H1 (cell line): ENCODE measurements at regions not wholly inside any gene's neighbourhood (a gene's known extent, or its start where the extent isn't known, plus 50 kb on each side); places are given as distances from the start of the nearest gene placed in this dataset.

Experiments
- CBX8 ChIP-seq: fragments of 300-800, 300-1000 bp; sonication (generic); IDR thresholded peaks from 2 replicates; pipeline ENCODE4 v1.7.1; 2016; ENCODE audit warnings: low read depth, low read length, borderline replicate concordance
- CTCF ChIP-seq, 3 experiments: IDR thresholded peaks; 1 replicate in 2 of 3; 2 replicates in 1 of 3; pipeline versions ENCODE4 v1.5.1 to v1.6.1; 2011; ENCODE audit warnings: low read length in 3 of 3, mild to moderate bottlenecking in 3 of 3, inconsistent platforms in 2 of 3, low read depth in 1 of 3, moderate library complexity in 1 of 3; ENCODE audit not compliant: insufficient read depth in 1 of 3; ENCODE audit errors: control extremely low read depth in 1 of 3
- EP300 ChIP-seq, 2 experiments: IDR thresholded peaks; 1 replicate in 1 of 2; 2 replicates in 1 of 2; pipeline ENCODE4 v1.6.1; 2011 to 2012; ENCODE audit warnings: low read depth in 2 of 2, low read length in 2 of 2, mild to moderate bottlenecking in 2 of 2, borderline replicate concordance in 1 of 2, inconsistent platforms in 1 of 2, moderate library complexity in 1 of 2
- JUN ChIP-seq: IDR thresholded peaks from 2 replicates; pipeline ENCODE4 v1.6.1; 2011; ENCODE audit warnings: low read depth, mild to moderate bottlenecking, improper control_type of control experiment, low read length
- JUND ChIP-seq: IDR thresholded peaks from 2 replicates; pipeline ENCODE4 v1.6.1; 2011; ENCODE audit warnings: mild to moderate bottlenecking, improper control_type of control experiment, low read length
- KDM1A ChIP-seq: fragments of 200-600, 300-600 bp; sonication (generic); IDR thresholded peaks from 2 replicates; pipeline ENCODE4 v1.7.1; 2016; ENCODE audit warnings: mild to moderate bottlenecking, low read length, borderline replicate concordance
- KDM4A ChIP-seq: IDR thresholded peaks from one replicate; pipeline ENCODE4 v1.7.1; 2012; ENCODE audit warnings: low read depth, mild to moderate bottlenecking, moderate library complexity, low read length, inconsistent platforms; ENCODE audit not compliant: severe bottlenecking
- POLR2A ChIP-seq, 2 experiments: IDR thresholded peaks; 1 replicate in 1 of 2; 2 replicates in 1 of 2; pipeline ENCODE4 v1.6.1; 2011; ENCODE audit warnings: low read depth in 2 of 2, low read length in 2 of 2, mild to moderate bottlenecking in 2 of 2; ENCODE audit errors: control extremely low read depth in 1 of 2
- POLR2AphosphoS5 ChIP-seq: IDR thresholded peaks from 2 replicates; pipeline ENCODE4 v1.6.1; 2011; ENCODE audit warnings: low read depth, low read length
- SIX5 ChIP-seq: IDR thresholded peaks from 2 replicates; pipeline ENCODE4 v1.6.1; 2011; ENCODE audit warnings: mild to moderate bottlenecking, low read depth, low read length
- TF ChIP-seq, protein P1 (sequence below): IDR thresholded peaks from 2 replicates; pipeline ENCODE4 v1.6.1; 2012; ENCODE audit warnings: inconsistent platforms
- TF ChIP-seq, protein P2 (sequence below): IDR thresholded peaks from 2 replicates; pipeline ENCODE4 v1.6.1; 2011; ENCODE audit warnings: low read length, improper control_type of control experiment

GRCh38 chr2:119086327-119086726 lies 72.2 kb downstream of the C1QL2 start:
- TF ChIP-seq EP300 (IDR thresholded peaks at IDR 0.05; ENCODE audit: borderline replicate concordance in 1 of 2, low read depth in 2 of 2, low read length in 2 of 2) = no peak
- TF ChIP-seq CTCF (IDR thresholded peaks at IDR 0.05; ENCODE audit: control extremely low read depth in 1 of 3, insufficient read depth in 1 of 3, low read depth in 1 of 3, low read length in 3 of 3) = no peak
- TF ChIP-seq SIX5 = no peak
- TF ChIP-seq POLR2AphosphoS5 = no peak
- TF ChIP-seq KDM1A = no peak
- TF ChIP-seq KDM4A = no peak
- no peak for TF ChIP-seq CBX8
- TF ChIP-seq JUND = no peak
- no peak for TF ChIP-seq POLR2A (IDR thresholded peaks at IDR 0.05; ENCODE audit: control extremely low read depth in 1 of 2, low read depth in 2 of 2, low read length in 2 of 2)
- TF ChIP-seq JUN = no peak
- TF ChIP-seq, protein P1, sequence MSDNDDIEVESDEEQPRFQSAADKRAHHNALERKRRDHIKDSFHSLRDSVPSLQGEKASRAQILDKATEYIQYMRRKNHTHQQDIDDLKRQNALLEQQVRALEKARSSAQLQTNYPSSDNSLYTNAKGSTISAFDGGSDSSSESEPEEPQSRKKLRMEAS = no peak
- TF ChIP-seq, protein P2, sequence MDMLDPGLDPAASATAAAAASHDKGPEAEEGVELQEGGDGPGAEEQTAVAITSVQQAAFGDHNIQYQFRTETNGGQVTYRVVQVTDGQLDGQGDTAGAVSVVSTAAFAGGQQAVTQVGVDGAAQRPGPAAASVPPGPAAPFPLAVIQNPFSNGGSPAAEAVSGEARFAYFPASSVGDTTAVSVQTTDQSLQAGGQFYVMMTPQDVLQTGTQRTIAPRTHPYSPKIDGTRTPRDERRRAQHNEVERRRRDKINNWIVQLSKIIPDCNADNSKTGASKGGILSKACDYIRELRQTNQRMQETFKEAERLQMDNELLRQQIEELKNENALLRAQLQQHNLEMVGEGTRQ = no peak
